SU-DHL-6 (cell line): ENCODE measurements at regions not wholly inside any gene's neighbourhood (a gene's known extent, or its start where the extent isn't known, plus 50 kb on each side); places are given as distances from the start of the nearest gene placed in this dataset.

Experiments used
- H2AFZ ChIP-seq: fragments of 200-600 bp; sonication (generic); 2 replicates; pipeline ENCODE4 v1.6.1; 2014; ENCODE audit warnings: low read depth, mild to moderate bottlenecking, moderate library complexity, mixed read lengths, antibody characterized with exemption, low read length; ENCODE audit not compliant: severe bottlenecking
- H3F3A ChIP-seq: fragments of 200-600 bp; shearing (Covaris generic); 2 replicates; pipeline ENCODE4 v1.6.0; 2016; ENCODE audit warnings: antibody characterized with exemption, mild to moderate bottlenecking; ENCODE audit not compliant: insufficient read depth
- H3K27ac ChIP-seq: fragments of 200-600 bp; sonication (generic); 2 replicates; pipeline ENCODE4 v1.5.1; 2016; ENCODE audit warnings: low read depth, mild to moderate bottlenecking, low read length, moderate library complexity, mixed read lengths
- H3K27me3 ChIP-seq: fragments of 200-600 bp; sonication (generic), shearing (Covaris generic); 2 replicates; pipeline ENCODE4 v1.6.0; 2014; ENCODE audit warnings: mild to moderate bottlenecking, low read length
- H3K36me3 ChIP-seq: fragments of 200-600 bp; sonication (generic); 2 replicates; pipeline ENCODE4 v1.6.1; 2014; ENCODE audit warnings: mild to moderate bottlenecking, low read length, mixed read lengths
- H3K4me2 ChIP-seq: fragments of 300-600, 200-600 bp; shearing (Covaris generic), sonication (generic); 2 replicates; pipeline ENCODE4 v1.6.0; 2014; ENCODE audit warnings: low read length, low read depth, mild to moderate bottlenecking; ENCODE audit not compliant: poor library complexity, severe bottlenecking
- H3K4me3 ChIP-seq: fragments of 200-600 bp; sonication (generic); 2 replicates; pipeline ENCODE4 v1.5.1; 2014; ENCODE audit warnings: antibody characterized with exemption, low read length, mild to moderate bottlenecking, mixed read lengths; ENCODE audit not compliant: insufficient read depth, poor library complexity, severe bottlenecking
- H3K79me2 ChIP-seq: fragments of 200-600 bp; sonication (generic); 2 replicates; pipeline ENCODE4 v1.6.1; 2014; ENCODE audit warnings: mild to moderate bottlenecking, low read length, moderate library complexity; ENCODE audit not compliant: insufficient read depth
- H3K9ac ChIP-seq: fragments of 200-600 bp; sonication (generic); 2 replicates; pipeline ENCODE4 v1.7.0; 2014; ENCODE audit warnings: mild to moderate bottlenecking, low read length
- H3K9me2 ChIP-seq: fragments of 200-600 bp; sonication (generic); replicated peaks from 2 replicates; pipeline ENCODE4 v1.6.1; 2014; ENCODE audit warnings: low read length; ENCODE audit not compliant: insufficient read depth
- H3K9me3 ChIP-seq: fragments of 200-600 bp; sonication (generic); 2 replicates; pipeline ENCODE4 v1.6.1; 2014; ENCODE audit warnings: low read length, mixed read lengths; ENCODE audit not compliant: insufficient read depth
- H4K20me1 ChIP-seq: fragments of 200-600 bp; sonication (generic); 2 replicates; pipeline ENCODE4 v1.6.1; 2014; ENCODE audit warnings: low read depth, mild to moderate bottlenecking, antibody characterized with exemption, low read length, moderate library complexity, mixed read lengths
- EZH2phosphoT487 ChIP-seq: fragments of 200-600 bp; sonication (generic), shearing (Covaris generic); conservative IDR thresholded peaks from 2 replicates; pipeline ENCODE4 v1.6.1; 2018; ENCODE audit warnings: mild to moderate bottlenecking, antibody characterized with exemption, low read length, moderate library complexity, mixed read lengths
- TF ChIP-seq, protein P1 (sequence below): fragments of 200-600 bp; sonication (generic); IDR thresholded peaks from one replicate; pipeline ENCODE4 v1.5.1; 2017; ENCODE audit warnings: antibody characterized with exemption, mild to moderate bottlenecking, low read length, moderate library complexity; ENCODE audit not compliant: insufficient read depth, poor library complexity, severe bottlenecking

DNA sequence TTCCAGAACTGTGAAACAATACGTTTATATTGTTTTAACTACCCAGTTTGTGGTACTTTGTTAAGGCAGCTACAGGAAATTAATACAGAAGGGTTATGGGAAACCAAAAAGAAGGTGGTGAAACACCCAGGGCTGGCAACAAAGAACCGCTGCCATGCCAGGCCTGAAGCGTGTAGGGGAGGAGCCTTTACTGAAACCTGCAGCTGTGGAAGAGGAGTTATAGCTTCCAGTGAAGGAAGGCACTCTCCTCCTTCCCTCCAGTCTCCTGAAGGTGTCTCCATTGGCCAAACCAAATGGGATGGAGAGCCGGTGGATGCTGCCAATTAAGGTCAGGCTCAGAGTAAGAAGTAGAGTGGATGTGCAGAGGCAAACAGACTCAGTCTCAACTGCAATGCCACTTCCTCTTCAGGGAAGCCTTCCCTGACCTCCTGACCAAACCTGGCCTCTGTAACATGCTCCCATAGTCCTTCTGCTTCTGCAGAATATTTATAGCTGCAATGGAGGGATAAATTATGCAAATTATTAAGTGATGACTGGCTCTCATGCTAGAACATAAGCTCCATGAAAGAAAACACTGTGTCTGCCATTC, 168.3 kb downstream of the DAD1 start:
- TF ChIP-seq, protein P1, sequence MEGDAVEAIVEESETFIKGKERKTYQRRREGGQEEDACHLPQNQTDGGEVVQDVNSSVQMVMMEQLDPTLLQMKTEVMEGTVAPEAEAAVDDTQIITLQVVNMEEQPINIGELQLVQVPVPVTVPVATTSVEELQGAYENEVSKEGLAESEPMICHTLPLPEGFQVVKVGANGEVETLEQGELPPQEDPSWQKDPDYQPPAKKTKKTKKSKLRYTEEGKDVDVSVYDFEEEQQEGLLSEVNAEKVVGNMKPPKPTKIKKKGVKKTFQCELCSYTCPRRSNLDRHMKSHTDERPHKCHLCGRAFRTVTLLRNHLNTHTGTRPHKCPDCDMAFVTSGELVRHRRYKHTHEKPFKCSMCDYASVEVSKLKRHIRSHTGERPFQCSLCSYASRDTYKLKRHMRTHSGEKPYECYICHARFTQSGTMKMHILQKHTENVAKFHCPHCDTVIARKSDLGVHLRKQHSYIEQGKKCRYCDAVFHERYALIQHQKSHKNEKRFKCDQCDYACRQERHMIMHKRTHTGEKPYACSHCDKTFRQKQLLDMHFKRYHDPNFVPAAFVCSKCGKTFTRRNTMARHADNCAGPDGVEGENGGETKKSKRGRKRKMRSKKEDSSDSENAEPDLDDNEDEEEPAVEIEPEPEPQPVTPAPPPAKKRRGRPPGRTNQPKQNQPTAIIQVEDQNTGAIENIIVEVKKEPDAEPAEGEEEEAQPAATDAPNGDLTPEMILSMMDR: no peak
- no peak for TF ChIP-seq EZH2phosphoT487
- Histone ChIP-seq H3K4me2 (no peak overlapping the region), H4K20me1 (no peaks in the 10 kb centered on the region), H3K27ac (no peak overlapping the region), H3K36me3 (0 out of 2 replicates have a peak, but pooled peaks cover 7% of the 10 kb centered on the region), H3K9ac (no peak overlapping the region), H3K9me2 (no peaks in the 10 kb centered on the region), H3K4me3 (no peak overlapping the region), H3K9me3 (no peaks in the 10 kb centered on the region), H3F3A (no peaks in the 10 kb centered on the region), H2AFZ (no peak overlapping the region), H3K27me3 (no peaks in the 10 kb centered on the region), H3K79me2 (no peaks in the 10 kb centered on the region)

DNA sequence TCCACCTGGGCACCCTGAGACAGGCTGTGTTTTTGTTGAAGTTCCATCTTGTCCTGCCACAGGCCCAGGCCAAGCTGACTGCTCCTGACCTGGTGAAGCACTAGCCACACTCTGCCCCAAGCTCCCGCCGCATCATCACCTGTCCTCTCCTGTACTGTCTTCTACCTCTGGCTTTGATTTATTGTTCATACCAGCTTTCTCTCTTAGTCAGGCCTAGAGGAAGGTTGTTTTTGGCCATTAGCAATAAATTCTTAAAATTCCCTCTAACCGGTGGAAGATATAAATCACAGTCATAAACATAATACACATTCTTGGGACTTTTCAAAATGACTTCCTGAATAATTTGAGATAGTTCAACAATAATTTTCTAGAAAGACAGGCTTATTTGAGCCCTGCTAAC, 169.4 kb downstream of the DAD1 start:
- Histone ChIP-seq H2AFZ (no peak overlapping the region), H3K27me3 (no peaks in the 10 kb centered on the region), H3F3A (no peaks in the 10 kb centered on the region), H3K9me2 (no peaks in the 10 kb centered on the region), H3K36me3 (no peaks in the 10 kb centered on the region), H3K4me2 (no peak overlapping the region), H4K20me1 (no peaks in the 10 kb centered on the region), H3K27ac (no peak overlapping the region), H3K9ac (no peak overlapping the region), H3K9me3 (no peaks in the 10 kb centered on the region), H3K4me3 (no peak overlapping the region), H3K79me2 (no peaks in the 10 kb centered on the region)
- TF ChIP-seq EZH2phosphoT487: no peak
- TF ChIP-seq, protein P1: no peak

DNA sequence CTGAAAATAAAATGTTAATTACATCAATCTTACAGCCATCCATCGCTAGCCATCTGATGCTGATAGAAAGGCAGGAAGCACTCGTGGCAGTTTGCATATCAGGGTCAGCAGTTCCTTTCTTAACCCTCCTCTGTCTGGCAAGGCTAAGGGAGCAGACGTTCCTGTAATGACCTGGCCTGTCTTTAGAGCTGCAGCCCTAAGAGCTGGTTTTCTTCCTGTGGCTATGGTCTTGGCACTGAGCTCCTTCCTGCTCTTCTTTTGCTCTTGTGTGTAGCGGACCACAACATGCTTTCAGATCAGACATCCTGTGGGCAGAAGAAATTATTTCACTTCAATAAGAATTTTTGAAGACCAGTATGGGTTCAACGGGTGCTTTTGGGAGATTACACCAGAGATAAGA, 170.4 kb downstream of the DAD1 start:
- Histone ChIP-seq H3K4me2 (no peak overlapping the region), H3K79me2 (no peaks in the 10 kb centered on the region), H3K27ac (no peak overlapping the region), H3K9me2 (no peaks in the 10 kb centered on the region), H2AFZ (no peak overlapping the region), H3K9ac (no peak overlapping the region), H3K36me3 (no peaks in the 10 kb centered on the region), H4K20me1 (no peaks in the 10 kb centered on the region), H3K27me3 (no peaks in the 10 kb centered on the region), H3F3A (no peaks in the 10 kb centered on the region), H3K4me3 (no peak overlapping the region), H3K9me3 (no peaks in the 10 kb centered on the region)
- no peak for TF ChIP-seq EZH2phosphoT487
- TF ChIP-seq, protein P1: no peak
